H9 (cell line): ENCODE measurements at regions not wholly inside any gene's neighbourhood (a gene's known extent, or its start where the extent isn't known, plus 50 kb on each side); places are given as distances from the start of the nearest gene placed in this dataset.

Source experiments
- DNase-seq: peaks from one replicate; pipeline ENCODE4 v3.0.0-alpha.2; 2017
- H2AFZ ChIP-seq: one replicate; pipeline ENCODE4 v1.6.1; 2013; ENCODE audit warnings: mild to moderate bottlenecking, low read length, control low read depth, moderate library complexity
- H2AK5ac ChIP-seq: 2 replicates; pipeline ENCODE4 v1.6.1; 2013; ENCODE audit warnings: low read length, control low read depth, mixed read lengths; ENCODE audit not compliant: insufficient read length
- H2BK120ac ChIP-seq: one replicate; pipeline ENCODE4 v1.6.1; 2013; ENCODE audit warnings: low read depth, mild to moderate bottlenecking, low read length, control low read depth, inconsistent platforms; ENCODE audit not compliant: poor library complexity, severe bottlenecking
- H2BK12ac ChIP-seq: 2 replicates; pipeline ENCODE4 v1.6.1; 2013; ENCODE audit warnings: low read length, control low read depth, mixed read lengths, low read depth; ENCODE audit not compliant: insufficient read length
- H2BK15ac ChIP-seq: 2 replicates; pipeline ENCODE4 v1.6.1; 2013; ENCODE audit warnings: low read depth, low read length, control low read depth
- H2BK20ac ChIP-seq: one replicate; pipeline ENCODE4 v1.6.1; 2013; ENCODE audit warnings: low read depth, mild to moderate bottlenecking, low read length, control low read depth, inconsistent platforms; ENCODE audit not compliant: poor library complexity, severe bottlenecking
- H2BK5ac ChIP-seq: 2 replicates; pipeline ENCODE4 v1.6.1; 2013; ENCODE audit warnings: low read length, control low read depth, mixed read lengths; ENCODE audit not compliant: insufficient read length
- H3K14ac ChIP-seq: 2 replicates; pipeline ENCODE4 v1.6.1; 2013; ENCODE audit warnings: low read length, control low read depth; ENCODE audit not compliant: insufficient read depth
- H3K18ac ChIP-seq: 2 replicates; pipeline ENCODE4 v1.6.1; 2013; ENCODE audit warnings: low read depth, mild to moderate bottlenecking, mixed read lengths, low read length, control low read depth; ENCODE audit not compliant: insufficient read length
- H3K23ac ChIP-seq: 2 replicates; pipeline ENCODE4 v1.6.1; 2013; ENCODE audit warnings: low read length, control low read depth, mixed read lengths, low read depth; ENCODE audit not compliant: insufficient read length
- H3K23me2 ChIP-seq: 2 replicates; pipeline ENCODE4 v1.6.1; 2013; ENCODE audit warnings: low read depth, mild to moderate bottlenecking, mixed read lengths, low read length, control low read depth; ENCODE audit not compliant: insufficient read length, poor library complexity, severe bottlenecking
- H3K27ac ChIP-seq: 2 replicates; pipeline ENCODE4 v1.5.1; 2013; ENCODE audit warnings: low read length, control low read depth, mixed read lengths, low read depth; ENCODE audit not compliant: insufficient read length
- H3K27me3 ChIP-seq: 2 replicates; pipeline ENCODE4 v1.6.1; 2013; ENCODE audit warnings: low read length, control low read depth, inconsistent platforms; ENCODE audit not compliant: insufficient read depth
- H3K4ac ChIP-seq: 2 replicates; pipeline ENCODE4 v1.6.1; 2013; ENCODE audit warnings: low read depth, mild to moderate bottlenecking, control low read depth, inconsistent platforms, low read length, moderate library complexity
- H3K4me1 ChIP-seq: 2 replicates; pipeline ENCODE4 v1.6.1; 2013; ENCODE audit warnings: low read length, control low read depth, inconsistent platforms; ENCODE audit not compliant: insufficient read depth
- H3K4me2 ChIP-seq: 2 replicates; pipeline ENCODE4 v1.6.1; 2013; ENCODE audit warnings: low read length, control low read depth, mixed read lengths; ENCODE audit not compliant: insufficient read length, insufficient read depth
- H3K56ac ChIP-seq: 2 replicates; pipeline ENCODE4 v1.6.1; 2013; ENCODE audit warnings: low read depth, mild to moderate bottlenecking, mixed read lengths, low read length, control low read depth; ENCODE audit not compliant: insufficient read length
- H3K79me1 ChIP-seq: 2 replicates; pipeline ENCODE4 v1.6.1; 2013; ENCODE audit warnings: low read depth, mild to moderate bottlenecking, moderate library complexity, low read length, control low read depth, inconsistent platforms; ENCODE audit not compliant: insufficient read depth, poor library complexity, severe bottlenecking
- H3K79me2 ChIP-seq: 2 replicates; pipeline ENCODE4 v1.6.1; 2013; ENCODE audit warnings: low read length, control low read depth, inconsistent platforms; ENCODE audit not compliant: insufficient read depth
- H3K9ac ChIP-seq: 2 replicates; pipeline ENCODE4 v1.6.1; 2013; ENCODE audit warnings: low read length, control low read depth, mixed read lengths; ENCODE audit not compliant: insufficient read length; ENCODE audit errors: extremely low read depth
- H3K9me3 ChIP-seq: one replicate; pipeline ENCODE4 v1.6.1; 2013; ENCODE audit warnings: low read depth, low read length, inconsistent platforms; ENCODE audit not compliant: control insufficient read depth
- H3T11ph ChIP-seq: one replicate; pipeline ENCODE4 v1.6.1; 2013; ENCODE audit warnings: mild to moderate bottlenecking, low read length, control low read depth, inconsistent platforms
- H4K20me1 ChIP-seq: one replicate; pipeline ENCODE4 v1.6.1; 2013; ENCODE audit not compliant: control insufficient read depth, insufficient read length, insufficient read depth
- H4K5ac ChIP-seq: 2 replicates; pipeline ENCODE4 v1.6.1; 2013; ENCODE audit warnings: low read depth, mild to moderate bottlenecking, mixed read lengths, low read length, control low read depth; ENCODE audit not compliant: insufficient read length
- H4K8ac ChIP-seq: replicated peaks from 2 replicates; pipeline ENCODE4 v1.6.1; 2013; ENCODE audit warnings: low read length, control low read depth, mixed read lengths, low read depth; ENCODE audit not compliant: insufficient read length
- H4K91ac ChIP-seq: 2 replicates; pipeline ENCODE4 v1.6.1; 2013; ENCODE audit warnings: low read depth, mild to moderate bottlenecking, moderate library complexity, mixed read lengths, low read length, control low read depth; ENCODE audit not compliant: insufficient read length
- H3K27ac Mint-ChIP-seq, 3 experiments: 2 replicates in 2 of 3; 3 replicates in 1 of 3; pipeline ENCODE4 v1.8.0; 2020 to 2021; ENCODE audit warnings: mixed read lengths in 3 of 3, mild to moderate bottlenecking in 1 of 3, moderate library complexity in 1 of 3
- H3K27me3 Mint-ChIP-seq: 2 replicates; pipeline ENCODE4 v1.8.0; 2021; ENCODE audit warnings: low read depth, mild to moderate bottlenecking, moderate library complexity, mixed read lengths
- H3K36me3 Mint-ChIP-seq, 3 experiments: 2 replicates in 2 of 3; 3 replicates in 1 of 3; pipeline ENCODE4 v1.8.0; 2020 to 2021; ENCODE audit warnings: low read depth in 3 of 3, mixed read lengths in 3 of 3; ENCODE audit not compliant: insufficient read depth in 1 of 3
- H3K4me1 Mint-ChIP-seq, 2 experiments: 2 replicates each; pipeline ENCODE4 v1.8.0; 2020; ENCODE audit warnings: mixed read lengths in 2 of 2
- H3K4me3 Mint-ChIP-seq, 2 experiments: 2 replicates in 1 of 2; 3 replicates in 1 of 2; pipeline ENCODE4 v1.8.0; 2020 to 2021; ENCODE audit warnings: mild to moderate bottlenecking in 2 of 2, mixed read lengths in 2 of 2, moderate library complexity in 1 of 2
- H3K9me3 Mint-ChIP-seq, 2 experiments: 2 replicates in 1 of 2; 3 replicates in 1 of 2; pipeline ENCODE4 v1.8.0; 2020; ENCODE audit warnings: mild to moderate bottlenecking in 2 of 2, mixed read lengths in 2 of 2, moderate library complexity in 1 of 2
- WGBS: extraction: QIAGEN DNeasy Blood & Tissue Kit; methylation state at CpG from one replicate; pipeline ENCODE4 v1.1.7; 2013; ENCODE audit warnings: missing lambda C conversion rate, low lambda C conversion rate, mixed read lengths; ENCODE audit not compliant: insufficient read length; ENCODE audit errors: extremely low coverage; 5-methylcytosine and 5-hydroxymethylcytosine counted together
- TF ChIP-seq, protein P1 (sequence below): fragments of 200-600 bp; sonication (generic); conservative IDR thresholded peaks from 3 replicates; pipeline ENCODE4 v1.8.0; 2021; ENCODE audit warnings: antibody characterized with exemption, mild to moderate bottlenecking

- Histone ChIP-seq H3K23me2 (no peaks in the 10 kb centered on the region), H2AFZ (no peak overlapping the region), H3K27me3 (no peaks in the 10 kb centered on the region), H2AK5ac (no peak overlapping the region), H4K5ac (no peak overlapping the region), H3K4me2 (no peak overlapping the region), H3K79me2 (no peaks in the 10 kb centered on the region), H3T11ph (no peak overlapping the region), H3K9ac (no peak overlapping the region), H3K4ac (no peak overlapping the region), H2BK12ac (no peak overlapping the region), H3K14ac (no peak overlapping the region), H2BK120ac (no peak overlapping the region), H4K91ac (no peak overlapping the region), H3K79me1 (no peaks in the 10 kb centered on the region), H3K56ac (no peak overlapping the region), H3K27ac (no peak overlapping the region), H3K9me3 (no peaks in the 10 kb centered on the region), H3K4me1 (no peaks in the 10 kb centered on the region), H3K18ac (no peak overlapping the region), H3K23ac (no peak overlapping the region), H2BK15ac (no peak overlapping the region), H2BK5ac (no peak overlapping the region), H4K8ac (no peak overlapping the region), H2BK20ac (no peak overlapping the region), H4K20me1 (no peaks in the 10 kb centered on the region)
- DNase-seq, result no peak
- Mint-ChIP-seq H3K36me3 (no peaks in the 10 kb centered on the region), H3K4me1 (peaks cover 13 to 17% of the 10 kb centered on the region in 2 experiments), H3K4me3 (no peak overlapping the region), H3K27ac (no peak overlapping the region), H3K9me3 (no peaks in the 10 kb centered on the region), H3K27me3 (no peaks in the 10 kb centered on the region)
- TF ChIP-seq, protein P1, sequence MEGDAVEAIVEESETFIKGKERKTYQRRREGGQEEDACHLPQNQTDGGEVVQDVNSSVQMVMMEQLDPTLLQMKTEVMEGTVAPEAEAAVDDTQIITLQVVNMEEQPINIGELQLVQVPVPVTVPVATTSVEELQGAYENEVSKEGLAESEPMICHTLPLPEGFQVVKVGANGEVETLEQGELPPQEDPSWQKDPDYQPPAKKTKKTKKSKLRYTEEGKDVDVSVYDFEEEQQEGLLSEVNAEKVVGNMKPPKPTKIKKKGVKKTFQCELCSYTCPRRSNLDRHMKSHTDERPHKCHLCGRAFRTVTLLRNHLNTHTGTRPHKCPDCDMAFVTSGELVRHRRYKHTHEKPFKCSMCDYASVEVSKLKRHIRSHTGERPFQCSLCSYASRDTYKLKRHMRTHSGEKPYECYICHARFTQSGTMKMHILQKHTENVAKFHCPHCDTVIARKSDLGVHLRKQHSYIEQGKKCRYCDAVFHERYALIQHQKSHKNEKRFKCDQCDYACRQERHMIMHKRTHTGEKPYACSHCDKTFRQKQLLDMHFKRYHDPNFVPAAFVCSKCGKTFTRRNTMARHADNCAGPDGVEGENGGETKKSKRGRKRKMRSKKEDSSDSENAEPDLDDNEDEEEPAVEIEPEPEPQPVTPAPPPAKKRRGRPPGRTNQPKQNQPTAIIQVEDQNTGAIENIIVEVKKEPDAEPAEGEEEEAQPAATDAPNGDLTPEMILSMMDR, result no peak
- WGBS, result no CpG with 5 or more reads among the region's 7 CpGs
Observed at GRCh38 chr5:58076483-58077257, 383.2 kb downstream of the PLK2 start.
